Pancreas (tissue), 10 donors: ENCODE measurements at regions not wholly inside any gene's neighbourhood (a gene's known extent, or its start where the extent isn't known, plus 50 kb on each side); places are given as distances from the start of the nearest gene placed in this dataset.
"Not testable (repeated sequence)": the region's sequence is repeated elsewhere in the genome, so short reads cannot be mapped to it uniquely, and the experiment has no call there.

Source experiments
- ATAC-seq, 4 donors: fragments of 200-7000 bp; cut with Tn5 transposase; one replicate each; pipeline versions ENCODE4 v1.8.0 to v1.9.1; 2020; ENCODE audit warnings: mild to moderate bottlenecking in 4 of 4, moderate library complexity in 4 of 4
- DNase-seq, 6 donors: peaks; one replicate each; pipeline ENCODE4 v3.0.0-alpha.2; 2020
- FAIRE-seq: peaks from 2 replicates; lab custom pipeline; 2012; peaks lifted over from hg19 to GRCh38; lab: Jason Lieb, UNC
- H3K27ac ChIP-seq, 4 donors: fragments of 200-600 bp; sonication (generic); 1 replicate in 3 of 4; 2 replicates in 1 of 4; pipeline versions ENCODE4 v1.5.0 to v1.8.0; 2020
- H3K27me3 ChIP-seq, 4 donors: fragments of 200-600 bp; one replicate each; pipeline ENCODE4 v1.8.0; 2021
- H3K36me3 ChIP-seq, 3 donors: fragments of 200-600 bp; sonication (generic) in 1 of 3; one replicate each; pipeline versions ENCODE4 v1.5.0 to v1.8.0; 2020 to 2021
- H3K4me1 ChIP-seq, 3 donors: fragments of 200-600 bp; one replicate each; pipeline ENCODE4 v1.8.0; 2021
- H3K4me3 ChIP-seq, 4 donors: fragments of 200-600 bp; sonication (generic) in 2 of 4; one replicate each; pipeline versions ENCODE4 v1.5.0 to v1.8.0; 2020 to 2021
- H3K9me3 ChIP-seq, 4 donors: fragments of 200-600 bp; one replicate each; pipeline ENCODE4 v1.8.0; 2021
- CTCF ChIP-seq, 4 donors: fragments of 200-600 bp; sonication (generic) in 3 of 4; IDR thresholded peaks; one replicate each; pipeline versions ENCODE4 v1.5.0 to v1.8.0; 2021; ENCODE audit warnings: antibody characterized with exemption in 4 of 4
- WGBS, 2 donors: extraction: QIAGEN DNeasy Blood & Tissue Kit; methylation state at CpG; one replicate each; pipeline ENCODE4 v1.1.7; 2013; 5-methylcytosine and 5-hydroxymethylcytosine counted together
- intact Hi-C, 3 donors: fragments of 100-400 bp; cut with DNase I; formaldehyde crosslinking; loops; one replicate each; pipeline versions ENCODE4 v1.11.1 to v1.14.2; 2022
- donor health status: healthy with polysubstance abuse.
- donor health status: DM: no; HTN: no; CAD: no; lungs with moderate emphysema.
- donor health status: DM: no; HTN: no; CAD: no.
- donor health status: control.
- donor health status: control.
- donor health status: Bipolar disorder and iron deficiency.
- donor health status: DM: yes; HTN: yes; CAD: no.
- donor health status: DM: no; HTN: no; CAD: no.
- donor health status: DM: no; HTN: no; CAD: no.
- donor health status: DM: yes; HTN: yes; CAD: no.

DNA sequence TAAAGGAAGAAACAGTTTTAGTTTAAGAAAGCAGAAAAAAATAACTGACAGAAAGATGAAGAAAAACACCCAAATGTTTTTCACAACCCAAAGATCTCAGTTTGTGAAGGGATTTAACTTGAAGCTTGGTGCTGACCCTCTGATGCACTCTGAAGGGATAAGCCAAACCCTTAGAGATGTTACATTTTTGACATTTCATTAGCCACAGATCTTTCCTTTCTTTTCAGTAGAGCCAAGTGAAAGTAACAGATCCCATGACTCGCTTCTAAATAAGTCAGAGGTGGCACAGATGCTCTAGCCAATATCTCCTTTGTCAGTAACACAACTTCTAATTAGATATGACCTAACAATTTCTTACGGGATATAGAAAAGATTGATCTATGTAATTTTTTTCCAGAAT, 394.5 kb upstream of the EDIL3 start:
- H3K27me3 ChIP-seq: no peaks in the 10 kb centered on the region
- no peaks in the 10 kb centered on the region for H3K36me3 ChIP-seq
- FAIRE-seq (no peak), DNase-seq (no peak), ATAC-seq (no peak)
- TF ChIP-seq CTCF (IDR thresholded peaks at IDR 0.05): no peak
- intact Hi-C loops: no loop called here
- no peak overlapping the region for H3K27ac ChIP-seq
- no peak overlapping the region for H3K4me3 ChIP-seq
- H3K4me1 ChIP-seq: no peaks in the 10 kb centered on the region
- H3K9me3 ChIP-seq: no peaks in the 10 kb centered on the region
- WGBS, 2 donors: 70 to 81% methylated on average over 2 of the region's 2 CpGs

DNA sequence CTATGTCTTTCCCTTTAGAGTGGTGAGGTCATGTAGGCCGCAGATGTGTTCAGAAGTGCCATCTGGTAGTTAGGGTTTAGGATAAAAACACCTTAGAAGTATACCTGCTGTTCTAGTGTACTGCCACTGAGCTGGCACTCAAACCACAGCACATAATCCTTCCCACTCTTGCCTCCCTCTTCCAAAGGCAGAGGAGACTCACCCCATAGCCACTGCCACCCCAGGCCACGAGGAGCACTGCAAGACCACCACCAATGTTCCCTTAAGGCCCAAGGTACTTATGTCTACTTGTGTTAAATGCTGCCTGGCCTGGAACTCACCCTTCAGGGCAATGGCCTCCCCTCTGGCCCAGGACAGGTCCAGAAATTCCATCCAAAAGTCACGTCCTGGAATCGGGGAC, 379.5 kb upstream of the EDIL3 start:
- H3K27ac ChIP-seq: no peak overlapping the region
- no peak for TF ChIP-seq CTCF (IDR thresholded peaks at IDR 0.05)
- WGBS, 2 donors: 49 to 60% methylated on average over 4 of the region's 4 CpGs
- ATAC-seq (no peak), FAIRE-seq (no peak), DNase-seq (no peak)
- no peaks in the 10 kb centered on the region for H3K36me3 ChIP-seq
- H3K27me3 ChIP-seq: no peaks in the 10 kb centered on the region
- intact Hi-C loops: no loop called here
- no peak overlapping the region for H3K4me3 ChIP-seq
- H3K4me1 ChIP-seq: no peaks in the 10 kb centered on the region
- no peaks in the 10 kb centered on the region for H3K9me3 ChIP-seq

DNA sequence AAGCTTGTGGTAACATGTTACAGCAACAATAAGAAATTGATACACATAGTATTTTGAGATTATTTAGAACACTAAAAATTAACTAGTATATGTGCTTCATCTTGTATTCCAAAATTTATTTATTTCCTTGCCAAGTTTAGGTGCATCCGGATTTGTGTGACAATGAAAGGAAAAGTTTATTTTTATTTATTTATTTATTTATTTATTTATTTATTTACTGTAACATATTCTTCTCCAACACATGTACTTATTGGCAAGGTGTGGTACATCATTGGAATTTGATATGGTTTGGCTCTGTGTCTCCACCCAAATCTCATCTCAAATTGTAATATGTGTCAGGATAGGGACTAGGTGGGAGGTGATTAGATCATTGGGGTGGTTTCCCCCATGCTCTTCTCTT, 373.3 kb upstream of the EDIL3 start:
- no peak overlapping the region for H3K4me3 ChIP-seq
- intact Hi-C loops: no loop called here
- FAIRE-seq (no peak), ATAC-seq (no peak), DNase-seq (no peak)
- no peak overlapping the region for H3K27ac ChIP-seq
- no peaks in the 10 kb centered on the region for H3K36me3 ChIP-seq
- H3K27me3 ChIP-seq: no peaks in the 10 kb centered on the region
- TF ChIP-seq CTCF (IDR thresholded peaks at IDR 0.05): no peak
- 56 to 80% methylated on average over 1 of the region's 1 CpG for WGBS, 2 donors
- no peaks in the 10 kb centered on the region for H3K9me3 ChIP-seq
- H3K4me1 ChIP-seq: no peaks in the 10 kb centered on the region

GRCh38 chr5:84752780-84753179, 368.1 kb upstream of the EDIL3 start:
- WGBS, 2 donors: 28 to 29% methylated on average over 2 of the region's 2 CpGs
- no peaks in the 10 kb centered on the region for H3K36me3 ChIP-seq
- H3K27ac ChIP-seq: no peak overlapping the region
- H3K27me3 ChIP-seq: no peaks in the 10 kb centered on the region
- TF ChIP-seq CTCF (IDR thresholded peaks at IDR 0.05): no peak
- intact Hi-C loops: no loop called here
- DNase-seq (no peak), FAIRE-seq (no peak), ATAC-seq (no peak)
- H3K4me1 ChIP-seq: no peaks in the 10 kb centered on the region
- H3K9me3 ChIP-seq: no peaks in the 10 kb centered on the region
- H3K4me3 ChIP-seq: no peak overlapping the region

- TF ChIP-seq CTCF (IDR thresholded peaks at IDR 0.05): no peak
- FAIRE-seq: no peak
- ATAC-seq: no peak
Observed at GRCh38 chr5:84748313-84748712, 363.6 kb upstream of the EDIL3 start.

DNA sequence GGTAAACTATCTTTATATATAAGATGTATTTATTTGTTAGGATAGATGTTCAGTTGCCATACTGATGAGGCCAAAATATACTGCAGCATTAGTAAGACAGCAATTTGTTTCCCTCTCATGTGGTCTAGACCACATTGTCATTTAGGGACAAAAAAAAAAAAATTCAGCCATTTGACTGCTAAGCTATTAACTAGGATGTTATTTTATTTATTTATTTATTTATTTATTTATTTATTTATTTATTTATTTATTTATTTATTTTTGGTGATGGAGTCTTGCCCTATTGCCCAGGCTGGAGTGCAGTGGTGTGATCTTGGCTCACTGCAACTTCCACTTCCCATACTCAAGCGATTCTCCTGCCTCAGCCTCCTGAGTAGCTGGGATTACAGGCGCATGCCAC, 361.6 kb upstream of the EDIL3 start:
- intact Hi-C loops: not testable (repeated sequence)

More at GRCh38 chr5:84748313-84748712, 363.6 kb upstream of the EDIL3 start:
- H3K4me1 ChIP-seq: no peaks in the 10 kb centered on the region
- WGBS, 2 donors: 0 to 71% methylated on average over 1 of the region's 1 CpG
- intact Hi-C loops: no loop called here
- no peaks in the 10 kb centered on the region for H3K9me3 ChIP-seq
- H3K27me3 ChIP-seq: no peaks in the 10 kb centered on the region
- H3K36me3 ChIP-seq: no peaks in the 10 kb centered on the region
- no peak overlapping the region for H3K27ac ChIP-seq
- no peak overlapping the region for H3K4me3 ChIP-seq
- DNase-seq: no peak

More for the DNA sequence above, 361.6 kb upstream of the EDIL3 start:
- H3K36me3 ChIP-seq, H3K27me3 ChIP-seq, H3K4me3 ChIP-seq, H3K4me1 ChIP-seq, FAIRE-seq, DNase-seq, H3K27ac ChIP-seq, ATAC-seq, H3K9me3 ChIP-seq: not testable (repeated sequence)
- 95 to 96% methylated on average over 2 of the region's 2 CpGs for WGBS, 2 donors
